ENCODE measurements at regions not wholly inside any gene's neighbourhood (a gene's known extent, or its start where the extent isn't known, plus 50 kb on each side); places are given as distances from the start of the nearest gene placed in this dataset.

DNA sequence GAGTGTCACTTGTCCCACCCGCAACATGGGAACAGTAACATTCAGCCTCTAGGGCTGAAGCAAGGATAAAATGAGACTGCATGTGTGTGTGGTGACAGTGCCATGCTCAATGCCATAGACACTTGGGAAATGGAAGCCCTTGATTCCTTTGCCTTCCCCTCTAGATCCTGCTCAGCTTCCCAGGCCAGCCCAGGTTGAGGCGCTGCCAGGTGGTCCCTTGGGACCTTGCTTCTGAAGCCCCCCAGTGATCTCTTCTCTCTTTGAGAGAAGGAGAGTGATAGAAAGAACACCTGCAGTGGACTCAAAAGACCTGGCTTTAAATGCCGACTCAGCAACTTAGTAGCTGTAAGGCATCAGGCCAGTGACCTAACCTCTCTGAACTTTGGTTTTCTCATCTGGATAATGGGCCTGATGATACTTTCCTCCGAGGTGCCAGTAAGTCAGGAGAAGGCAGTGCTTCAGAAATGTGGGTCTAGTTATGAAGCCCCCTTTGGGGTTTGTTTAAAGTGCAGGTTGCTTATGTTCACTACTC, 144.5 kb downstream of the RPLP1 start:
- TF ChIP-seq, protein P1, sequence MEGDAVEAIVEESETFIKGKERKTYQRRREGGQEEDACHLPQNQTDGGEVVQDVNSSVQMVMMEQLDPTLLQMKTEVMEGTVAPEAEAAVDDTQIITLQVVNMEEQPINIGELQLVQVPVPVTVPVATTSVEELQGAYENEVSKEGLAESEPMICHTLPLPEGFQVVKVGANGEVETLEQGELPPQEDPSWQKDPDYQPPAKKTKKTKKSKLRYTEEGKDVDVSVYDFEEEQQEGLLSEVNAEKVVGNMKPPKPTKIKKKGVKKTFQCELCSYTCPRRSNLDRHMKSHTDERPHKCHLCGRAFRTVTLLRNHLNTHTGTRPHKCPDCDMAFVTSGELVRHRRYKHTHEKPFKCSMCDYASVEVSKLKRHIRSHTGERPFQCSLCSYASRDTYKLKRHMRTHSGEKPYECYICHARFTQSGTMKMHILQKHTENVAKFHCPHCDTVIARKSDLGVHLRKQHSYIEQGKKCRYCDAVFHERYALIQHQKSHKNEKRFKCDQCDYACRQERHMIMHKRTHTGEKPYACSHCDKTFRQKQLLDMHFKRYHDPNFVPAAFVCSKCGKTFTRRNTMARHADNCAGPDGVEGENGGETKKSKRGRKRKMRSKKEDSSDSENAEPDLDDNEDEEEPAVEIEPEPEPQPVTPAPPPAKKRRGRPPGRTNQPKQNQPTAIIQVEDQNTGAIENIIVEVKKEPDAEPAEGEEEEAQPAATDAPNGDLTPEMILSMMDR (conservative IDR thresholded peaks at IDR 0.05): no peak
- H3K9me3 Mint-ChIP-seq: no peaks in the 10 kb centered on the region
- H3K4me1 Mint-ChIP-seq: peaks cover 20% of the 10 kb centered on the region
- no peak overlapping the region for H3K4me3 Mint-ChIP-seq
- DNase-seq (ENCODE audit: low read depth, low spot score): no peak
- H3K36me3 Mint-ChIP-seq (ENCODE audit: low read depth): no peaks in the 10 kb centered on the region
- H3K27ac Mint-ChIP-seq (ENCODE audit: unreplicated experiment): no peak overlapping the region
- peaks cover 3% of the 10 kb centered on the region for H3K27me3 Mint-ChIP-seq (ENCODE audit: low read depth)

DNA sequence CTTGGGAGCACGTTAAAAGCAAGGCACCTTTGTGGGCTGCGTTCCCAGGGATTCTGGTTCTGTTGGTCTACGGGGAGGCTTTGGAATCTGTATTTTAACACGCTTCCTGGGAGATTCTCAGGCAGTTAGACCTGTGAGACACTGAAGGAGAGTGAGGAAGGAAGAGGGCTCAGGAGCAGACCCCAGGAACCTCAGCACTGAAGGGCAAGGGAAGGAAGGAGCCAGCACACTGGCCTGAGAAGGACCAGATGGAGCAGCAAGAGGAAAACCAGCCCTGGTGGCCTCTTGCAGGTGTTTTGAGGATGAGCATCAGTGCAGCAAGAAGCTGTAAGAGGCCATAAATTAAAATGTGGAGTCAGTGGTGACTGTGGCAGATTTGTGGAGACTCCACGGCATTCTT, 146.7 kb downstream of the RPLP1 start:
- Mint-ChIP-seq H3K4me3 (no peak overlapping the region), H3K9me3 (no peaks in the 10 kb centered on the region), H3K4me1 (peaks cover 18% of the 10 kb centered on the region), H3K27me3 (ENCODE audit: low read depth) (peaks cover 5% of the 10 kb centered on the region), H3K36me3 (ENCODE audit: low read depth) (no peaks in the 10 kb centered on the region), H3K27ac (ENCODE audit: unreplicated experiment) (peak overlapping the region; percentile 0)
- no peak for DNase-seq (ENCODE audit: low read depth, low spot score)
- TF ChIP-seq, protein P1 (conservative IDR thresholded peaks at IDR 0.05): no peak

DNA sequence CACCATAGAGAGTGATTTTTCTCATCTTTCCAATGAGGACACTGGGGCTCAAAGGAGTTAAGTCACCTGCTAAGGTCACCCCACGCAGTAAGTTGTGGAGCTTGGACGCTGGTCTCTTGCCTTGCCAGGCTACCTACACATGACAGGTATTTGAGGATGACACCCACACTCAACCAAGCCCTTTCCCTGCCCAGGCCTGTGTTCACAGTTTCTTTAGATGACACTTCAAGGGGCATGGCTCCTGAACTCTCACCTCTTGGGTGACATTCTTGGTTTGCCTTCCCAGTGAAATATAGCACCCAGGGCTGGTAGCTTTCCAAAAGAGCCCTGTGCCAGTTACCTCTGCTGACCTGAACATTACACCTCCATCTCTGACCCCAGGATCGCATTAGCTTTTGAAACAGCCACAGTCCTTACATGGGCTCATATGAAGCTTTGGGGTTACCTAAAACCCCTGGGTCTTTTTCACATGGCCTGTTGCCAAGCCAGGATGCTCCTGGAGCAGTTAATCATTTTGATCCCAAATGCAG, 148.0 kb downstream of the RPLP1 start:
- TF ChIP-seq, protein P1 (conservative IDR thresholded peaks at IDR 0.05): no peak
- no peak overlapping the region for H3K27ac Mint-ChIP-seq (ENCODE audit: unreplicated experiment)
- no peak overlapping the region for H3K4me3 Mint-ChIP-seq
- H3K4me1 Mint-ChIP-seq: peaks cover 5% of the 10 kb centered on the region
- peaks cover 5% of the 10 kb centered on the region for H3K27me3 Mint-ChIP-seq (ENCODE audit: low read depth)
- no peaks in the 10 kb centered on the region for H3K36me3 Mint-ChIP-seq (ENCODE audit: low read depth)
- H3K9me3 Mint-ChIP-seq: no peaks in the 10 kb centered on the region
- no peak for DNase-seq (ENCODE audit: low read depth, low spot score)

DNA sequence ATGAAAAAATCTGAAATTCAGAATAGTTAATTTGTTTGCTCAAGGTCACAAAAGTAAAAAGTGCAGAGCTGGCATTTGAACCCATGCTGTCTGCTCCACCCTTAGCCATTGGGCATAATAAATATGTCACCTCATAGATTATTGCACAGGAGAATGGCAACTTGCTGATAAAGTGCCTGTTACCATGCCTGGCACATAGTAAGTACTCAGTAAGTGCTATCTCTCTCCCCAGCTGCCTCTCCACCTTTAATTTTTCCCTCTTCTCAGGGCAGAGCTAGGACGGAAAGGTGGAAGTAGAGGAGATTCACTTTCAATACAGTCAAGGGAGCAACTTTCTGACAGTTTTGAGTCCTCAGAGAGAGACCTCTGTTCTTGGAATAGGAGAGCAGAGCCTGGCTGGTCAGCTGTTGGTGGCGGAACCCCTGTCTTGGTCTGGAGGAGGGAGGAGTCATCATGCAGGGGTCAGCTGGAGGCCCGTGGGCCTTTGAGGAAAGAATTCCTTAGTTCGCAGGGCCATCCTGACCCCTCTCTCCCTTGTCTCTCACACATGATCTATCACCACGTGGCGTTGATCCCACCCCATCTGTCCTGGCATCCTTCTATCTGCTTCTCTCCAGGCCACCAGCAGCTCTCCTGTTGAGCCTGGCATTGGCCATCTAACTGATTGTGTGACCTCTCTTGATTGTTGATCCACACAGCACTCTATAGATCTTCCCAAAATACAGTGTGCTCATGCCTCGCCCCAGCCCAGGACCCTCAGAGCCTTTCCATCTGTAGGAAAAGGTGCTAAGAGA, 149.3 kb downstream of the RPLP1 start:
- peaks cover 7% of the 10 kb centered on the region for H3K27me3 Mint-ChIP-seq (ENCODE audit: low read depth)
- H3K4me1 Mint-ChIP-seq: no peaks in the 10 kb centered on the region
- TF ChIP-seq, protein P1 (conservative IDR thresholded peaks at IDR 0.05): no peak

DNA sequence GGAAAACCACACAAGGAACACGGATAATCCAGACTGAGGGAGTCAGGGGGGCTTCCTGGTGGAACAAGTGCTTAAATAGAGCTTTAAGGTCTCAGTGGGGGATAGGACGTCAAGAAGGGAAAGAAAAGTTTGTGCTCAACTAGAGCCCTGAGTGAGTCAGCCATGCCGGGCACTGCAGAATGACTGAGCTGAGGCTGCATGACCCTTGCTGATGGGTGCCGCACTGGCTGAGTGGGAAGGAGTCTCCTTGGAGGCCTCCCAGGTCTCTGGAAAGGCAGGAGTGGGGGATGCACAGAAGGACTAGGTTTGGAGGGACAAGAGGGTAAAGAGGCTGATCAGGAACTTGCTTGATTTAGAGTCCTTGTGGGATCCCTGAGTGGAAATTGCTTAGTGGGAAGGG, 150.3 kb downstream of the RPLP1 start:
- no peaks in the 10 kb centered on the region for H3K36me3 Mint-ChIP-seq (ENCODE audit: low read depth)
- peaks cover 7% of the 10 kb centered on the region for H3K27me3 Mint-ChIP-seq (ENCODE audit: low read depth)
- H3K27ac Mint-ChIP-seq (ENCODE audit: unreplicated experiment): no peak overlapping the region
- no peak for DNase-seq (ENCODE audit: low read depth, low spot score)
- no peaks in the 10 kb centered on the region for H3K9me3 Mint-ChIP-seq
- no peak overlapping the region for H3K4me3 Mint-ChIP-seq
- H3K4me1 Mint-ChIP-seq: no peaks in the 10 kb centered on the region
- TF ChIP-seq, protein P1 (conservative IDR thresholded peaks at IDR 0.05): no peak

More for the DNA sequence above, 149.3 kb downstream of the RPLP1 start:
- DNase-seq (ENCODE audit: low read depth, low spot score): no peak
- no peaks in the 10 kb centered on the region for H3K36me3 Mint-ChIP-seq (ENCODE audit: low read depth)
- H3K27ac Mint-ChIP-seq (ENCODE audit: unreplicated experiment): peak overlapping the region; percentile 55
- H3K4me3 Mint-ChIP-seq: no peak overlapping the region
- H3K9me3 Mint-ChIP-seq: no peaks in the 10 kb centered on the region
